HK-2 (cell line): ENCODE measurements at regions not wholly inside any gene's neighbourhood (a gene's known extent, or its start where the extent isn't known, plus 50 kb on each side); places are given as distances from the start of the nearest gene placed in this dataset.
"Not testable (repeated sequence)": the region's sequence is repeated elsewhere in the genome, so short reads cannot be mapped to it uniquely, and the experiment has no call there.

Experiments used
- DNase-seq: peaks from one replicate; pipeline ENCODE4 v3.0.0-alpha.2; 2018; ENCODE audit not compliant: unreplicated experiment

DNA sequence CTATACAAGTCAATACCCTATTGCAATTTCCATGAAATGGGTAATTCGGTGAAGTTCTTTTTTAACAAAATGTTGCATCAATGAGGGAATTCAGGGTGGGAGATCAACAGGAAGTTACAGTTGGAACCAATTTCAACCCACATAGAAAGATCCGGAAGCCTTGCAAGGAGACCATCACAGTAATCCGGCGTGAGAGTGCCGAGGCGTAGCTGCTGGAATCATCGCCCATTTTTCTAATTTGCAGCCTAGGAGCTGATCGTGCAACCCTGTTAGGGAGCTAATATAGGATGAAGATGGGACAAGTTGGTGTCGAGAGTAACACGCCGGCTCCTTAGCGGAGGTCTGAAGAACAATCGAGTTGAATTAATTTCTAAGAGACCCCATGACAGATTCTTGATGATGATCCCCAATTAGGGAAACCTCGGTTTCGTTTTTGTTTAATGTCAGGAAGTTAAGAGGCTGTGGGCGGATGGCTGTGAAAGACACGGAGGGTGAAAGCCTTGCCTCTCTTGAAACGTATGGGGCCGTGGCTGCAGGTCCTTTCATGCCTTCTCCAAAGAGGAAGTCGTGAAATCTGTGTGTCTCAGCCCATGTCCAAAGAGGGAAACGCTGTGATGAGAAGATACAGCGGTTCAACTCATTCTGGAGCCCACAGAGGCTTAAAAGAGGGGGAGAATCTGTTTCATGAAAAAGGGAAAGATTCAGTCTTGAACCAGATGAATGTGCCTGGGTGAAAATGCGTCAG, 51.2 kb upstream of the CARD11 start:
- DNase-seq: no peak

DNA sequence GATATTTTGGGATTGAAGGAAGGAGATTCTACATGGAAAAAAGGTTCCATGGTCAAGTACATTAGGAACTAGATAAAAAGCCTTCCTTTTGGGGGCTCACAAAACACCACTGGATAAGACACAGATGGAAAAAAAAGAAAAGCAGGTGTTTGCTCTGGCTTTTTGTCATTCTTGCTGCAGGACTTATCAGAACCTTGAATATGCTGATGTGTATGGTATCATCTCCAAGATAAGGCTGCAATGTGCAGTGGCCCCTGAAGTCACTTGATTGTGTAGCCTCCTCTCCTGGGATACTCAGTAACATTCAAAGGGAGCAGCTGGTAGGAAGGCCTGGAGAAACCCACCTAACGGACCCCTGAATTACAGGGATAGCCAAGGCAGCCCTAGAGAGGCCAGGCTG, 54.1 kb upstream of the CARD11 start:
- no peak for DNase-seq

DNA sequence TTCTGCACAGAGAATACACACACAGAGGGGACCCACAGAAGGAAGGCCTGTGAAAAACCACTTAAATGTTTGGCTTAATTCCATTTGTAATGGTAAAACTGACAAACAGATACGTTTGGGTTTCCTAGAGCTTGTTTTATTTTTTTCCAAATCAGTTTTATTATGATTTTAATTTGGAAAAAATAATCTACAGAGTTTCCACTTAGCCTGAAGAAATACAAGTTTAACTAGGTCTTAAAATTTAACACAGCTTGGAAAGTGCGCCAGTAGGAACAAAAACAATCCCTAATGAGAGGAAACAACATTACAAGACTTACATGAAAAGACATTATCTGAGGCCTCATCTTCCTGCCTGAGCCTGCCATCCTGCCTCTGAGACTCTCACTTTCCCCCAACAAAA, 58.5 kb upstream of the CARD11 start:
- no peak for DNase-seq

DNA sequence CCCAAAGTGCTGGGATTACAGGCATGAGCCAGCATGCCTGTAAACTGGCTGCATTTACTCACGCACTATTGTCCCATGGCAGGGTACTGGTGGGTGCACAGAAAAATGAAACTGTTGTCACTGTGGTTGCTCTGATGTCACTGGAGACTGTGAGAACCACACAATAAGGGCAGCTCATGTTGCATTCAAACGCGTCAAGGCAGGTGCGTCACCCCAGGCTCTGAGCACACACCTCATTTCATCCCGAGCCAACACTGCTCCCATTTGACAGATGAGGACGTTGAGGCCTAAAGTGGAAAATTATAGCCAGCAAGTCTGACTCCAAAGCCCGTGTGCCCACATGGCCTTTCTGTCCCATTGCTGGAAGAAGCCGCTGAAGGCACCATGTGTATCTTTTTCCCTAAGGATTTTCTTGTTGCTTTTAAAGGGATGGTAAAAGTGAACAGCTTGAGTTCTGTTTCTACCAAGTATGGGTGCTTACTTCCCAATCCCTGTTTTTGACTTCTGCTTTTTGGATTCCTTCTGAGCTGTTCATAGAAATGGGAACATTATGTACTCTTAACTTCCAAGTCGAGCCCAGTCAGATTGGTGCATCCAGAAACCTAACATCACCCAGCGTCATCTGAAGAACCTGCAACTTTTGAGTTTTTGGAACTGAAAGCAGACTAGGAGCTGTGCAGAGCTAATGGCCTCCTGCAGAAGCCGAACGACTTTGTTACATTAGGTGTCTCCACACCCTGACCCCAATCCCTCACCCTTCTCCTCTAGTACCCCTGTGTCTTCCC, 60.1 kb upstream of the CARD11 start:
- no peak for DNase-seq

DNA sequence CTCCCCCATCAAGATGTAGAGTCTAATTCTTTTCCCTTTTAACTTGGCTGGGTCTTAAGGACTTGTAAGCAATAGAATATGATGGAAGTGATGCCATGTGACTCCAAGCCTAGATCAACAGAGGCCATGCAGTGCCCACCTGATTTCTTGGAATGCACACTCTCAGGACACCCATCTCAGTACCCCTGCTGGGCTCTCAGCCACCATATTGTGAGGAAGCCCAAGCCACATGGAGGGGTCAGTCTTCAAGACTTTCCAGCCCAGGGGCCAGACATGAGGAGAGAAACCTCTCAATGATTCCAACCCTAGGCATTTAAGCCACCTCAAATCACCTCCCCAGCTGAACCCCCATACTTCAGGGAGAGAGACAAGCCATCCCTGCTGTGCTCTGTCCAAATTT, 62.2 kb upstream of the CARD11 start:
- no peak for DNase-seq

DNA sequence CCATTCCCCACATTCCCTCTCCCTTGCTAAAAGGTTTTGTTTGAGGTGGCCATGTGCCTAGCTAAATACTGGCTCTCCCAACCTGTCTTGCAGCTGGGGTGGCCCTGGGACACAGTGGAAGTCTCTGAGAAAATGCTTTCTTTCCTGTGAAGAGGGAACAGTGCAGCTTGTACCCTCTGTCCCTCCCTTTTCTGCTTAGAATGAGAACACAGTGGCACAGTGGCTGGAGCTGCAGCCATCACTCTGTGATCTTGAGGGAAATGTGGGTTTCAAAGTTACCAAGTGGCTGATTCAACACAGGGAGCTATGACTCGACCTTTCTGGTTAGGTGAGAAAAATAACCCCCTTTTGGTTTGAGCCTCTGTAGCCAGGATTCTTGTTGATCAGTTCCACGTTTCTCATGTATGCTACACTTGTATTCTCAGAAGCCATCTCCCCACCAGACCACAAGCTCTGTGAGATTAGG, 62.7 kb upstream of the CARD11 start:
- DNase-seq: no peak

DNA sequence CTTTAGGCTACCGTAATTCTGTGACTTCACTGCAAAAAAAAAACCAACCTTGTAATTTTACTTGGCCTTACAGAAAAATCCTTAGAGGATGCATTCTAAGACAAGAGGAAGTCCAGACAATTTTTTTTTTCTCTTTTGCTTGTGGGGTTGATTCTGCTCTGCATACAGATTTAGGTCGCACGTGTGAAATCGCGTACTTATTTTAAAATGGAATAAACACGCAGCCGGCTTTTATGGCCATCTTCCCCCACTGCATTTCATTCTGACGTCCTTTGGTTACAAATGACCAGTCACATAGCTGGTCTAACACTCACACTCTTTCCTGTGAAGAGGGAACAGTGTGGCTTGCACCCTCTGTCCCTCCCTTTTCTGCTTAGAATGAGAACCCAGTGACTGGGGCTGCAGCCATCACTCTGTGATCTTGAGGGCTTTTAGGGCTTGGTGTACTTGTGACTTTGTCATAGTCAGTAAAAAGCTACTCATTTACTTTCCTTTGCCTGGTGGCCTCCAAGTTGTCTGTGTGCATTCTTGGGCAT, 63.6 kb upstream of the CARD11 start:
- no peak for DNase-seq

DNA sequence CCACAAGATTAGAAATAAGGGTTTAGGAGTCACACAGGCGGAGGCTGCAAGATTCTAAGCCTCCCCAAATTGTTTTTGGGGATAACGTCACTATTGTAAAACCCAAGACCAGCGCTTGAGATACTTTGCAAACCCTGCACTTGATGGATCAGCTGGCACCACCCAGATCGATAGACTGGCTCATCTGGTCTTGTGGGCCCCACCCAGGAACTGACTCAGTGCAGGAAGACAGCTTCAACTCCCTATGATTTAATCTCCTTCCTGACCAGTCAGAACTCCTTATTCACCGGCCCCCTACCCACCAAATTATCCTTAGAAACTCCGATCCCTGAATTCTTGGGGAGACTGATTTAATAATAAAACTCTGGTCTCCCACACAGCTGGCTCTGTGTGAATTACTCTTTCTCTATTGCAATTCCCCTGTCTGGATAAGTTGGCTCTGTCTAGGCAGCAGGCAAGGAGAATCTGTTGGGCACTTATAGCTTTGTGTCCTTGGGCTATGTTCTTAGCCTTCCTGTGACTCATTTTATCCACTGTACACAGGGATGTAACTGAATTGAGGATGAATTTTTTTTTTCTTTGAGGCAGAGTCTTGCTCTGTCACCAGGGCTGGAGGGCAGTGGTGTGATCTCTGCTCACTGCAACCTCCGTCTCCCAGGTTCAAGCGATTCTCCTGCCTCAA, 64.4 kb upstream of the CARD11 start:
- no peak for DNase-seq

DNA sequence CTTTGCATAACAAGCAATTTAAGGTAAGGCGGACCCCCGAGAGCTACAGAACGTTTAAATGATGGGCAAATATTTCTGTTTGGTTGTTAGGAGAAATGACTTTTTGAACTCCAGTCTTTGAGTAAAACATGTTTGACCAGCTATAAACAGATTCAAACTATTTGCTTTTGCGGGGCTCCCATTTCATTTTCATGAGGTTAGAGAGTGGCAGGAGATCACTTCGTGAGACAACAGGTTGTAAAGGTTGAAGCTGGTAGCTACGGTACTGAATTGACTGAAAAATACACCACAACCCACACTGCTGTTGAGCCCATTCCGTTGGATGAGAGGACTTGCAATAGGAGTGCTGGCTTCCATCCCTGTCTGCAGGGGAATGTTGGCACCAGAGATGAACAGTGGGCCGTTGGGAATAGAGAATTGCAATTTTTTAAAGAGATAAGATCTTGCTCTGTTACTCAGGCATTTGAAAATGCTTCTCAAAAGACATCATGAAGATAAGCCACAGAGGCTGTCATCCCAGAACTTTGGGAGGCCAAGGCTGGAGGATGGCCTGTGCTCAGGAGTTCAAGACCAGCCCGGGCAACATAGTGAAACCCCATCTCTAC, 65.7 kb upstream of the CARD11 start:
- no peak for DNase-seq

DNA sequence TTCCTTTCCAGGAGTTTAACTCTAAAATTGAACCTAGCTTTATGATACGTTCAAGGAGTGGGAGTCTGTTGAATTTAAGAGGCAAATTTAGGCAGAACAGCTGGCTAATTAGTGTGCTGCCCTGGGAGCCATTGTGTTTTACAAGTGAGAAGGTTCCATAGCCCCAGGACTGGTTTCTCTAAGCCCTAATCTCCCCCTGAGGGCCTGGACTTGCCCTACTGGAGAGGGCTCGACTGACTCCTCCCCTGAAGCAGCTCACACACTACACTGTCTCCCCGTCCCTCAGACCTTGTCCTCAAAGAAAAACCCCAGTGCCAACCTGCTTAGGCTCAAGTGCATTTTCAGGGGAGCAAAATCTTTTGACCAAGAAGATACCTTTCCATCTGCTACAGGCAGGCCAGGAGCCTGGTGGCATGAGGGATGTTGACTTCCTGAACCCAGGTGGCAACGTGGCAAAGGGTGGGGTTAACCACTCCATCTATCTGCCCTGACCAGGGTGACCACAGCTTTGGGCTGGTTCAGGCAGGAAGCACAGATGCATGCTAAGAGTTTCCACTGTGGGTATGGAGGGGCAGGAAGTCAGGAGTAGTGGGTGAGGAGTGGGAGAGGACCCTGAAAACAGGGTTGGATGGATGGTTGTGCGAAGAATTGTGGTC, 68.9 kb upstream of the CARD11 start:
- no peak for DNase-seq

DNA sequence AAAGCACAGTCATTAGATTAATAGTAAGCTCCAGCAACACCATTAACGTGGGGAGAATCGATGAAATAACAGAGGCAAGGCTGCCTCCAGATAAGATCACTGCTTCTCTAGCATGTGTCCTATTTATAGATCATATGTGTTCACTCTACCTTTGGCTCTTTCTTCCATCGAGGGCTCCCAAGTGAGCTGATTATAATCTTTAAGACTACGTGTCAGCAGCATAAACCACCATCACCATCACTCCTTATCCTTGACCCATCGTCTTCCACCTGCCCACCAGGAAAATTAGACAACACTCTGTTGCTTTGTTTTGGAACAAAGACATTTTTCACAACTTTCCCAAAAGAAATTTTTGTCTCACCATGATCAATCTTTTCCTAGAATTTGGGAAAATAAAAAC, 71.2 kb upstream of the CARD11 start:
- no peak for DNase-seq

DNA sequence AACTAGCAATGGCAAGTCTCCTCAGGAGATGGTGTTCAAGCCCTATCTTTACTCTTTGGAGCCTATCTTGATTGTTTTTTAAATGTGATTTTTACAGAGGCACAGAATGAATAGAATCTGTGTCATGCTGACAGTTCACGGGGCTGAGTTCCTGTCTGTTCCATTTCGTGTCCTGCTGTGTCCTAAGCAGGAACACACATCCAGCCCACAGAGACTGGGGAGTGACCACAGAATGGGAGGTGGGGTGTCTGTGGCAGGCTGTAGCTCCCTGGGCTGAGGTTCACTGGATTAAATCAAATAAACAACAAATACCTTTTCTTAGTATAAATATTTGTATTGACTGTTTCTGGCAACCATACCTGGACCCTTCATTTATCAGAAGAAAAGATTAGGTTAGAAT, 73.4 kb upstream of the CARD11 start:
- no peak for DNase-seq

DNA sequence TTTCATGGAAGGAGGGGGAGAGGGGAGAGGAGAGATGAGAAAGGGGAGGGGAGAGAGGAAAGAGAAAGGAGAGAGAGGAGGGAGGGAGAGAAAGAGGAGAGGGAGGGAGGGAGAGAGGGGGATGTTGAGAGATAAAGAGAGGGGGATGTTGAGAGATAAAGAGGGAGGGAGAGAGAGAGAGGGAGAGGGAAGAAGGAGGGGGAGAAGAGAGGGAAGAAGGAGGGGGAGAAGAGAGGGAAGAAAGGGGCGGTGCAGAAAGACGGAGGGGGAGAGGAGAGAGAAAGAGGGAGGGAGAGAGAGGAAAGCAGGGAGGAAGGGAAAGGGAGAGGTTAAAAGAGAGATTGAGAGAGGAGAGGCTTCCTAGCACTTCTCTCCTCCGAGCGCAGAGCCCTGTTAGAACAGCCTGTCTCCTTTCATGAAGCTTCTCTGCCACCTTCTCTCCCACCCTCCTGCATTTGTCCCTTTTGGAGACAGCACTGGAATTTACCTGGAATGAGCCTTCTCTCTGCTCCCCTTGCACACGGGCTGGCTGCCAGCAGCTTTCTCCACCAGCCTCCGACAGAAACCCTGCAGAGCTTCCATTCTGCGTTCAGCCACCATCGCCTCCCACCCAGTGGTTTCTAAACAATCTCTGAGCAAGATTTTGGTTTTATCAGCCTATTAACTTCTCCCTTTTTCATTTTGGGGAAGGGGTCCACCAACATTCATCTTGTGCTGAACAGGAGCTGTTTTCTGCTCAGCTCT, 74.0 kb upstream of the CARD11 start:
- no peak for DNase-seq

DNA sequence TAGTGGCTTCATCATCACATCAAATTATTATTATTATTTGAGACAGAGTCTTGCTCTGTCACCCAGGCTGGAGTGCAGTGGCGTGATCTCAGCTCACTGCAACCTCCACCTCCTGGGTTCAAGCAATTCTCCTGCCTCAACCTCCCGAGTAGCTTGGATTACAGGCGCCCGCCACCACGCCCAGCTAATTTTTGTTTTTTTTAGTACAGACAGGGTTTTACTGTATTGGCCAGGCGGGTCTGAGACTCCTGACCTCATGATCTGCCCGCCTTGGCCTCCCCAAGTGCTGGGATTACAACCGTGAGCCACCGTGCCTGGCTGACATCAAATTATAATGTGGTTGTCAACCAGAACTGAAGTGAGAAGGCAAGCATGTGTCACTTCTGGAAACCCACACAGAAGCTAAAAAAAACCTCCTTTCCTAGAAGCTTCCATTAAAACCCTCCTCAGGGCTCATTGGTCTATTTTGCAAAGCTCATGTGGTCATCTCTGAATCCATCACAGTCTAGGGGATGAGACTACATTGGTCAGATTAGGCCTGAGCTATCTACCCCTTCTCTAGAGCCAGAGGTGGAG, 75.8 kb upstream of the CARD11 start:
- DNase-seq: not testable (repeated sequence)

DNA sequence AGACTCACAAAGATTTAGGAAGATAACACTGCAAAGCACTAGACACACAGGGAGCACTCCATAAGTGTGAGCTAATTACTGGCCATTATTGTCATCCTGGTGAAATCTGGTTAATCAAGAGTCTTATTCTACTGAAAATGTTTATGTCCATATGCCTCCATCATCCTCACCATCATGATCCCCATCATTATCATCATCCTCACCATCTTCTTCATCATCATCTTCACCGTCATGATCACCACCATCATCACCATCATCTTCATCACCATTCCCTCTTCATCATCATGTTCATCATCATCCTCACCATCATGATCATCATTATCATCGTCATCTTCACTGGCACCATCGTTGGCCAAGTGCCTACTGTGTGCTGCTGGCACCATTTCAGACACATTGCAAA, 76.3 kb upstream of the CARD11 start:
- no peak for DNase-seq

DNA sequence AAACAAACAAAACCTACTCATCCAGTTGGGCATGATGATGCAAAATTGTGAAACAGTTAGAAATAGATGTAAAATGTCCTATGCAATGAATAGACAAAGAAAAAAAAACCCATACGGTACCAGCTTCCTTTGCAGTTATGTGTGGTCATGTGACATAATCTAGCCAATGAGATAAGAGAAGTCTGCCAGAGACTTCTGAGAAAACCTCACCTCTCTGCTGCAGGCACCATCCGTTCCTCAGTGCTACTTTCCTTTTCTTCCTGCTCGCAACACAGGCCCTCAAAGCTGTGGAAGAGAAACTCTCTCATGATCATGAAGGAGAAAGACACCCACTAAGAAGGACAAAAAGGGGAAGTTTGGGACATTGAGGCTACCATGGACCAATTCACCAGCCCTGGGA, 76.8 kb upstream of the CARD11 start:
- DNase-seq: no peak

DNA sequence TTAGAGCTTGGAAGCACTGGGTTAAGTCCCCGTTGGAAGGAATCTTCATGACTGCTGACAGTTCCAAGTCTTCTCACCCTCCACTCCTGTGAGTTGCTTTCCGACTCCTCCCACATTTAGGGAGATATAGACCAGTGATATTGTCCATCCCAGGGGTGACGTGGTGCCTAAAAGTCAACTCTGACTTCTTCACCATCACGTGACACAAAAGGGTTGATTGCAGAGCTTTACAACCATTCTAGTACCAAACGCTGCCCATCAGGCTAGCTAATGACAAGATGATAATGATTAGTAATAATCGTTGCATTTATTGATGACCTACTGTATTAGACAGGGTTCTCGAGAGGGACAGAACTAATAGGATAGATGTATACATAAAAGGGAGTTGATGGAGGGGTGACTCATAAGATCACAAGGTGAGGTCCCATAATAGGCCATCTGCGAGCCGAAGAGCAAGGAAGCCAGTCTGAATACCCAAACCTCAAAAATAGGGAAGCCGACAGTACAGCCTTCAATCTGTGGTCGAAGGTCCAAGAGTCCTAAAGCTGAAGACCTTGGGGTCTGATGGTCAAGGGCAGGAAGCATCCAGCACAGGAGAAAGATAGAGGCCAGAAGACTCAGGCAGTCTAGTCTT, 85.3 kb upstream of the CARD11 start:
- no peak for DNase-seq

DNA sequence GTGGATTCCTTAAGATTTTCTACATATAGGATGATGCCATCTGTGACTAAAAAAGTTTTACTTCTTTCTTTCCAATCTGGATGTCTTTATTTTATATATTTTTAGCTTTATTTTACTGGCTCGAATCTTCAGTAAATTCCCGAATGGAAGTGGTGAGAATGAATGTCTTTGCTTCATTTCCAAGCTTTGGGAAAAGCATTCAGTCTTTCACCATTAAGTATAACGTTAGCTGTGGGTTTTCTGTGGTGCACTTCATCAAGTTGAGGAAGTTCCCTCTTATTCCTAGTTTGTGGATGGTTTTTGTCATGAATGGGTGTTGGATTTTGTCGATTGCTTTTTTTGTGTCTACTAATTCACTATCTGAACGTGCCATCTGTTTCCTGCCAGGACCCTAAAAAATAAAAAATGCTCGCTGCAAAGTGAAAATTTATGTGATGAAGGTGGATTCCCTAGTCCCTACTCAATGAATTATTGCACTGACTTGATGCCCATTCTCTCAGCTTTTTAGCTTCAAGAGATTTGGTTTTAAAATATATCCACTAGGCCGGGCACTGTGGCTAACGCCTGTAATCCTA, 90.2 kb upstream of the CARD11 start:
- no peak for DNase-seq

DNA sequence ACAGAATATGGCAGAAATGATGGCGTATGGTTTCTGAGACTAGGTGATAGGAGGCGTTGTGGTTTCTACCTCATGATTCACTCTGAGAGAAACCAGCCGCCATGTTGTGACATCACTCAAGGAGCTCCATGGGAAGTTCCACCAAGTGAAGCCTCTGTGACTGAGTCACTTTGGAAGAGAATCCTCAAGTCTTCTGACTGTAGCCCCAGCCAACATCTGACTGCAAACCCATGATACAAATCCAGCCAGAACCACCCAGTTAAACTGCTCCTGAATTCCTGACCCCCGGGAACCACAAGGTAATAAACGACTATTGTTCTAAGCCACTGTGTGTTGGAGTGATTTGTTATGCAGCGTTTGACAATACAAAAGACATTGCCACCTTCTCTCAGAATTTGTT, 91.1 kb upstream of the CARD11 start:
- DNase-seq: no peak

DNA sequence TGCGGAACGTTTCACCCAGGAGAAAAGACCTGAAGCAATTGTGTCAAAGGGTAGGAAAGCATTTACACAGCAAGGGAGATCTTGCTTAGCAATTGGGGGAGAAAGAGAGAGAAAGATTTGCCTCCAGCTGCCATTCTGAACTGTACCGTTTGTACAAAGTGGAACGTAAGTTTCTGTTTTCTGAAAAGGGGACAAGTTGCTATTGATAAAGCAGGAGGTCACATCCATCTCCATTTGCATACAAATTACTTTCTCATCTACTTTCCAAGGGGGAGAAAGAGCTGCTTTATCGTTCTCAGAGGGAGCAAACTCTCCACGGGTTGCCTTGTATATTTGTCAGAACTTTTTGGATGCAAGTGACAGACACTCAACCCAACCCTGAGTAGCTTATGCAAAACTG, 92.0 kb upstream of the CARD11 start:
- DNase-seq: no peak
